ENCODE measurements at regions not wholly inside any gene's neighbourhood (a gene's known extent, or its start where the extent isn't known, plus 50 kb on each side); places are given as distances from the start of the nearest gene placed in this dataset.

- no peak for DNase-seq (ENCODE audit: low read depth)
- no peak for TF ChIP-seq CTCF (conservative IDR thresholded peaks at IDR 0.05; ENCODE audit: low read depth, low read length)
- no peak overlapping the region for H3K4me3 ChIP-seq (ENCODE audit: low read length)
These were observed 286.3 kb downstream of the BCL11A start for GRCh38 chr2:60267122-60267521.

GRCh38 chr2:60262178-60262577, 291.3 kb downstream of the BCL11A start:
- H3K4me3 ChIP-seq (ENCODE audit: low read length), result no peak overlapping the region
- no peak for DNase-seq (ENCODE audit: low read depth)
- no peak for TF ChIP-seq CTCF (conservative IDR thresholded peaks at IDR 0.05; ENCODE audit: low read depth, low read length)

- DNase-seq (ENCODE audit: low read depth), result no peak
- TF ChIP-seq CTCF (conservative IDR thresholded peaks at IDR 0.05; ENCODE audit: low read depth, low read length), result no peak
- no peak overlapping the region for H3K4me3 ChIP-seq (ENCODE audit: low read length)
These were observed 292.7 kb downstream of the BCL11A start for GRCh38 chr2:60260639-60261296.

GRCh38 chr2:60259781-60260180, 293.7 kb downstream of the BCL11A start:
- no peak for TF ChIP-seq CTCF (conservative IDR thresholded peaks at IDR 0.05; ENCODE audit: low read depth, low read length)
- no peak for DNase-seq (ENCODE audit: low read depth)
- H3K4me3 ChIP-seq (ENCODE audit: low read length), result no peak overlapping the region

GRCh38 chr2:60252581-60253150, 300.8 kb downstream of the BCL11A start:
- no peak overlapping the region for H3K4me3 ChIP-seq (ENCODE audit: low read length)
- no peak for TF ChIP-seq CTCF (conservative IDR thresholded peaks at IDR 0.05; ENCODE audit: low read depth, low read length)
- DNase-seq (ENCODE audit: low read depth), result no peak

- TF ChIP-seq CTCF (conservative IDR thresholded peaks at IDR 0.05; ENCODE audit: low read depth, low read length), result no peak
These were observed 302.2 kb downstream of the BCL11A start for GRCh38 chr2:60251247-60251646.

GRCh38 chr2:60249879-60250278, 303.6 kb downstream of the BCL11A start:
- DNase-seq (ENCODE audit: low read depth), result no peak
- no peak for TF ChIP-seq CTCF (conservative IDR thresholded peaks at IDR 0.05; ENCODE audit: low read depth, low read length)
- H3K4me3 ChIP-seq (ENCODE audit: low read length), result no peak overlapping the region

More at GRCh38 chr2:60251247-60251646, 302.2 kb downstream of the BCL11A start:
- no peak overlapping the region for H3K4me3 ChIP-seq (ENCODE audit: low read length)
- no peak for DNase-seq (ENCODE audit: low read depth)

Data from retinal pigment epithelial cell (primary cell).